Stimulated activated CD4-positive, alpha-beta T cell treated with anti-CD3 and anti-CD28 coated beads, Interleukin-15, amount 100 ng/mL, for 48 hours (primary cell): ENCODE measurements at regions not wholly inside any gene's neighbourhood (a gene's known extent, or its start where the extent isn't known, plus 50 kb on each side); places are given as distances from the start of the nearest gene placed in this dataset.
"Not testable (repeated sequence)": the region's sequence is repeated elsewhere in the genome, so short reads cannot be mapped to it uniquely, and the experiment has no call there.

Source experiments
- DNase-seq, 2 donors: peaks; one replicate each; pipeline ENCODE4 v3.0.0-alpha.2; 2020; ENCODE audit warnings: low read depth in 2 of 2

GRCh38 chr3:87732294-87732693, 326.5 kb downstream of the CGGBP1 start:
- no peak for DNase-seq

- DNase-seq = no peak
These were observed 331.0 kb downstream of the CGGBP1 start for GRCh38 chr3:87727783-87728182.

- DNase-seq = no peak
These were observed 339.7 kb downstream of the CGGBP1 start for GRCh38 chr3:87719060-87719459.

- DNase-seq = no peak
These were observed 348.3 kb downstream of the CGGBP1 start for GRCh38 chr3:87710511-87710910.

- DNase-seq = no peak
These were observed 348.8 kb downstream of the CGGBP1 start for GRCh38 chr3:87710028-87710427.

GRCh38 chr3:87706176-87706575, 352.6 kb downstream of the CGGBP1 start:
- DNase-seq = no peak

GRCh38 chr3:87702600-87702999, 356.2 kb downstream of the CGGBP1 start:
- DNase-seq = no peak

- DNase-seq = no peak
These were observed 362.4 kb downstream of the CGGBP1 start for GRCh38 chr3:87696124-87697013.

- DNase-seq = no peak
These were observed 364.1 kb downstream of the CGGBP1 start for GRCh38 chr3:87694678-87695077.

- DNase-seq = no peak
These were observed 367.7 kb downstream of the CGGBP1 start for GRCh38 chr3:87691109-87691508.

- DNase-seq = not testable (repeated sequence)
These were observed 379.7 kb downstream of the CGGBP1 start for GRCh38 chr3:87678984-87679660.

GRCh38 chr3:87674397-87675161, 384.2 kb downstream of the CGGBP1 start:
- DNase-seq = no peak

- DNase-seq = no peak
These were observed 385.7 kb downstream of the CGGBP1 start for GRCh38 chr3:87673132-87673531.

- DNase-seq = no peak
These were observed 377.8 kb upstream of the POU1F1 start for GRCh38 chr3:87654184-87654583.

- DNase-seq = not testable (repeated sequence)
These were observed 376.8 kb upstream of the POU1F1 start for GRCh38 chr3:87653138-87653537.

- DNase-seq = no peak
These were observed 358.0 kb upstream of the POU1F1 start for GRCh38 chr3:87634426-87634825.

GRCh38 chr3:87627316-87627715, 350.9 kb upstream of the POU1F1 start:
- DNase-seq = no peak

GRCh38 chr3:87626546-87626945, 350.2 kb upstream of the POU1F1 start:
- no peak for DNase-seq

GRCh38 chr3:87625876-87626275, 349.5 kb upstream of the POU1F1 start:
- no peak for DNase-seq

GRCh38 chr3:87624860-87625259, 348.5 kb upstream of the POU1F1 start:
- no peak for DNase-seq

- no peak for DNase-seq
These were observed 345.3 kb upstream of the POU1F1 start for GRCh38 chr3:87621667-87622066.

- no peak for DNase-seq
These were observed 339.1 kb upstream of the POU1F1 start for GRCh38 chr3:87615506-87615905.
